A549 (cell line): ENCODE measurements at regions not wholly inside any gene's neighbourhood (a gene's known extent, or its start where the extent isn't known, plus 50 kb on each side); places are given as distances from the start of the nearest gene placed in this dataset.

ENCODE experiments used
- ATAC-seq, 2 experiments: fragments of 200-7000 bp in 1 of 2; fragments of >200 bp in 1 of 2; cut with Nextera tagmentation in 1 of 2; cut with Tn5 transposase in 1 of 2; 3 replicates each; pipeline versions ENCODE4 v1.8.0 to v1.9.1; 2018 to 2020; ENCODE audit warnings: mild to moderate bottlenecking in 1 of 2, moderate library complexity in 1 of 2
- CTCF ChIA-PET: fragments of 300-600 bp; sonication (Branson Sonifier 250); formaldehyde crosslinking; extraction: SDS; loops from one replicate; lab custom pipeline; 2021; ENCODE audit warnings: antibody characterized with exemption, inconsistent platforms; lab: Yijun Ruan, JAX
- POLR2A ChIA-PET: fragments of 350-600 bp; formaldehyde crosslinking; extraction: SDS; loops from one replicate; lab custom pipeline; 2021; ENCODE audit warnings: antibody characterized with exemption, inconsistent platforms; lab: Yijun Ruan, JAX
- DNase-seq, 2 experiments: peaks; one replicate each; pipeline versions ENCODE4 v3.0.0 to v3.0.0-alpha.2; 2011 to 2016; ENCODE audit warnings: low read depth in 1 of 2, low spot score in 1 of 2
- FAIRE-seq: peaks from 2 replicates; lab custom pipeline; 2011; peaks lifted over from hg19 to GRCh38; lab: Jason Lieb, UNC
- H3K27ac ChIP-seq, 2 experiments: fragments of >200 bp; sonication (Bioruptor Twin); formaldehyde crosslinking; 3 replicates each; pipeline ENCODE4 v1.5.1; 2016 to 2017
- H3K4me1 ChIP-seq: fragments of >200 bp; sonication (Bioruptor Twin); formaldehyde crosslinking; 3 replicates; pipeline ENCODE4 v1.6.1; 2016
- H3K4me2 ChIP-seq: fragments of >200 bp; sonication (Bioruptor Twin); formaldehyde crosslinking; 3 replicates; pipeline ENCODE4 v1.6.1; 2016
- H3K4me3 ChIP-seq: fragments of >200 bp; sonication (Bioruptor Twin); formaldehyde crosslinking; 3 replicates; pipeline ENCODE4 v1.5.1; 2016
- H3K9me3 ChIP-seq: fragments of >200 bp; sonication (Bioruptor Twin); formaldehyde crosslinking; 3 replicates; pipeline ENCODE4 v1.6.1; 2016
- BHLHE40 ChIP-seq: IDR thresholded peaks from 2 replicates; pipeline ENCODE4 v1.6.1; 2012; ENCODE audit warnings: low read depth, low read length, inconsistent platforms
- CHD2 ChIP-seq: fragments of 150-350 bp; IDR thresholded peaks from 2 replicates; pipeline ENCODE4 v1.6.1; 2014; ENCODE audit warnings: low read length; ENCODE audit not compliant: partially characterized antibody
- CHD4 ChIP-seq: fragments of 200-600 bp; sonication (generic); IDR thresholded peaks from 2 replicates; pipeline ENCODE4 v1.6.1; 2016; ENCODE audit warnings: antibody characterized with exemption, mild to moderate bottlenecking, borderline replicate concordance
- CTCF ChIP-seq: fragments of >200 bp; sonication (Bioruptor Twin); formaldehyde crosslinking; IDR thresholded peaks from 3 replicates; pipeline ENCODE4 v1.5.1; 2016
- EHMT2 ChIP-seq: fragments of 200-600 bp; sonication (generic); IDR thresholded peaks from 2 replicates; pipeline ENCODE4 v1.6.1; 2016; ENCODE audit warnings: antibody characterized with exemption, low read depth, mild to moderate bottlenecking, moderate library complexity
- EP300 ChIP-seq, 2 experiments: fragments of >200 bp; sonication (Bioruptor Twin); formaldehyde crosslinking; IDR thresholded peaks; 2 replicates in 1 of 2; 3 replicates in 1 of 2; pipeline ENCODE4 v1.6.1; 2016 to 2017
- FOSL2 ChIP-seq, 2 experiments: fragments of 450-650 bp in 1 of 2; fragments of >200 bp in 1 of 2; sonication (Bioruptor Twin) in 1 of 2; formaldehyde crosslinking; IDR thresholded peaks; 2 replicates each; pipeline versions ENCODE4 v1.5.0 to v1.6.1; 2016 to 2020; ENCODE audit warnings: mild to moderate bottlenecking in 1 of 2, moderate library complexity in 1 of 2
- HDAC2 ChIP-seq: fragments of 200-600 bp; sonication (generic); IDR thresholded peaks from 2 replicates; pipeline ENCODE4 v1.6.1; 2016
- HES2 ChIP-seq: fragments of >200 bp; sonication (Bioruptor Twin); formaldehyde crosslinking; IDR thresholded peaks from 2 replicates; pipeline ENCODE4 v1.6.1; 2016
- HMGXB4 ChIP-seq: fragments of 250-450 bp; sonication (Bioruptor Pico); IDR thresholded peaks from 2 replicates; pipeline ENCODE4 v1.5.0; 2021; ENCODE audit warnings: mild to moderate bottlenecking, moderate library complexity, borderline replicate concordance
- JUNB ChIP-seq: fragments of >200 bp; sonication (Bioruptor Twin); formaldehyde crosslinking; IDR thresholded peaks from 2 replicates; pipeline ENCODE4 v1.6.1; 2016
- KDM5A ChIP-seq: fragments of 200-600 bp; sonication (generic); IDR thresholded peaks from 2 replicates; pipeline ENCODE4 v1.6.1; 2016; ENCODE audit warnings: antibody characterized with exemption, mild to moderate bottlenecking
- MAX ChIP-seq: IDR thresholded peaks from 2 replicates; pipeline ENCODE4 v1.6.1; 2012
- POLR2AphosphoS2 ChIP-seq: conservative IDR thresholded peaks from 2 replicates; pipeline ENCODE4 v1.6.1; 2012; ENCODE audit warnings: low read length, improper control_type of control experiment, inconsistent platforms
- RAD21 ChIP-seq, 2 experiments: fragments of >200 bp in 1 of 2; sonication (Bioruptor Twin) in 1 of 2; formaldehyde crosslinking in 1 of 2; IDR thresholded peaks in 1 of 2; conservative IDR thresholded peaks in 1 of 2; 2 replicates in 1 of 2; 3 replicates in 1 of 2; pipeline ENCODE4 v1.6.1; 2012 to 2018; ENCODE audit warnings: inconsistent platforms in 1 of 2
- REST ChIP-seq: fragments of 200-600 bp; sonication (generic); IDR thresholded peaks from 2 replicates; pipeline ENCODE4 v1.6.1; 2016; ENCODE audit warnings: antibody characterized with exemption, mild to moderate bottlenecking, moderate library complexity
- RFX5 ChIP-seq: fragments of 450-650 bp; IDR thresholded peaks from 2 replicates; pipeline ENCODE4 v1.7.1; 2014; ENCODE audit warnings: antibody characterized with exemption, mild to moderate bottlenecking, moderate library complexity
- ZNF302 ChIP-seq: fragments of 250-450 bp; sonication (Bioruptor Pico); IDR thresholded peaks from 2 replicates; pipeline ENCODE4 v1.9.0; 2021; ENCODE audit warnings: inconsistent platforms, mild to moderate bottlenecking, moderate library complexity
- WGBS: methylation state at CpG from one replicate; pipeline ENCODE4 v1.1.6; 2017; ENCODE audit errors: missing lambda C conversion rate; 5-methylcytosine and 5-hydroxymethylcytosine counted together

GRCh38 chr6:150314230-150315188 lies 54.3 kb upstream of the IYD start:
- ChIA-PET CTCF (no interaction called here), POLR2A (no interaction called here)
- WGBS: 45% methylated on average over 2 of the region's 5 CpGs
- Histone ChIP-seq H3K4me1 (no peaks in the 10 kb centered on the region), H3K9me3 (no peaks in the 10 kb centered on the region), H3K4me2 (no peak overlapping the region), H3K27ac (no peak overlapping the region), H3K4me3 (no peak overlapping the region)
- no peak for TF ChIP-seq HMGXB4 (CRISPR knock-in tag)
- TF ChIP-seq CHD2: no peak
- TF ChIP-seq REST: no peak
- TF ChIP-seq MAX: no peak
- no peak for TF ChIP-seq FOSL2 (IDR thresholded peaks at IDR 0.05)
- TF ChIP-seq FOSL2 (CRISPR knock-in tag; IDR thresholded peaks at IDR 0.05): no peak
- no peak for TF ChIP-seq JUNB
- no peak for TF ChIP-seq CHD4
- DNase-seq (no peak), ATAC-seq (no peak), FAIRE-seq (no peak)

- 29% methylated on average over 2 of the region's 4 CpGs for WGBS
- no peak for DNase-seq
- TF ChIP-seq EHMT2: no peak
- TF ChIP-seq MAX: no peak
- TF ChIP-seq FOSL2 (IDR thresholded peaks at IDR 0.05): no peak
- TF ChIP-seq FOSL2 (CRISPR knock-in tag; IDR thresholded peaks at IDR 0.05): no peak
- no peak for TF ChIP-seq EP300 (IDR thresholded peaks at IDR 0.05)
- no peak for TF ChIP-seq RFX5
- TF ChIP-seq CTCF: no peak
- TF ChIP-seq POLR2AphosphoS2: no peak
- TF ChIP-seq HDAC2: no peak
- TF ChIP-seq RAD21 (conservative IDR thresholded peaks at IDR 0.05 in 1 of 2, IDR thresholded peaks at IDR 0.05 in 1 of 2): no peak
- no peak for TF ChIP-seq KDM5A
- TF ChIP-seq ZNF302 (CRISPR knock-in tag): no peak
- no peak for TF ChIP-seq HES2
- no peak for TF ChIP-seq BHLHE40
- TF ChIP-seq, all 56 proteins: peak for 0
- H3K9me3 ChIP-seq: no peaks in the 10 kb centered on the region
- ChIA-PET CTCF (no interaction called here), POLR2A (no interaction called here)
- ATAC-seq (no peak), FAIRE-seq (no peak)
- H3K4me1 ChIP-seq: no peaks in the 10 kb centered on the region
- no peak overlapping the region for H3K27ac ChIP-seq
- no peak overlapping the region for H3K4me3 ChIP-seq
- no peak overlapping the region for H3K4me2 ChIP-seq
Measured at GRCh38 chr6:150315626-150316025, 53.2 kb upstream of the IYD start.
